Sigmoid colon (tissue), 6 donors: ENCODE measurements at regions not wholly inside any gene's neighbourhood (a gene's known extent, or its start where the extent isn't known, plus 50 kb on each side); places are given as distances from the start of the nearest gene placed in this dataset.

Experiments used
- DNase-seq: peaks from one replicate; pipeline ENCODE4 v3.0.0-alpha.2; 2019
- H3K27ac ChIP-seq, 4 donors: fragments of 200-600 bp; sonication (generic); one replicate each; pipeline ENCODE4 v1.5.1; 2016 to 2019; ENCODE audit warnings: mild to moderate bottlenecking in 1 of 4
- H3K27me3 ChIP-seq, 3 donors: fragments of 200-600 bp; sonication (generic); one replicate each; pipeline ENCODE4 v1.5.1; 2019; ENCODE audit warnings: mild to moderate bottlenecking in 1 of 3
- H3K36me3 ChIP-seq, 4 donors: fragments of 200-600 bp; sonication (generic); one replicate each; pipeline ENCODE4 v1.5.1; 2016 to 2019
- H3K4me1 ChIP-seq, 4 donors: fragments of 200-600 bp; sonication (generic); one replicate each; pipeline ENCODE4 v1.5.1; 2017 to 2019
- H3K4me3 ChIP-seq, 4 donors: fragments of 200-600 bp; sonication (generic); one replicate each; pipeline ENCODE4 v1.5.1; 2017 to 2019; ENCODE audit warnings: mild to moderate bottlenecking in 2 of 4, moderate library complexity in 1 of 4
- H3K9me3 ChIP-seq, 4 donors: fragments of 200-600 bp in 3 of 4; sonication (generic) in 3 of 4; one replicate each; pipeline versions ENCODE4 v1.5.1 to v1.6.1; 2013 to 2019
- CTCF ChIP-seq, 4 experiments: fragments of 450-650 bp in 3 of 4; fragments of 200-600 bp in 1 of 4; IDR thresholded peaks; one replicate each; pipeline ENCODE4 v1.5.1; 2016 to 2019; ENCODE audit warnings: antibody characterized with exemption in 4 of 4, mild to moderate bottlenecking in 3 of 4, moderate library complexity in 2 of 4
- EP300 ChIP-seq, 4 donors: sonication (generic); formaldehyde crosslinking; IDR thresholded peaks; one replicate each; pipeline ENCODE4 v1.6.1; 2017; ENCODE audit warnings: antibody characterized with exemption in 4 of 4
- POLR2A ChIP-seq, 2 donors: fragments of 450-650 bp; IDR thresholded peaks; one replicate each; pipeline ENCODE4 v1.6.1; 2016; ENCODE audit warnings: antibody characterized with exemption in 2 of 2, mild to moderate bottlenecking in 2 of 2, moderate library complexity in 2 of 2
- POLR2AphosphoS5 ChIP-seq, 4 donors: sonication (generic); formaldehyde crosslinking; IDR thresholded peaks; one replicate each; pipeline ENCODE4 v1.6.1; 2017; ENCODE audit warnings: antibody characterized with exemption in 4 of 4
- WGBS, 2 donors: extraction: QIAGEN DNeasy Blood & Tissue Kit; methylation state at CpG; one replicate each; pipeline ENCODE4 v1.1.7; 2013; 5-methylcytosine and 5-hydroxymethylcytosine counted together
- intact Hi-C: fragments of 100-400 bp; cut with DNase I; formaldehyde crosslinking; loops from one replicate; pipeline ENCODE4 v1.15.1; 2023
- donor health status: healthy with polysubstance abuse.
- donor health status: healthy.

DNA sequence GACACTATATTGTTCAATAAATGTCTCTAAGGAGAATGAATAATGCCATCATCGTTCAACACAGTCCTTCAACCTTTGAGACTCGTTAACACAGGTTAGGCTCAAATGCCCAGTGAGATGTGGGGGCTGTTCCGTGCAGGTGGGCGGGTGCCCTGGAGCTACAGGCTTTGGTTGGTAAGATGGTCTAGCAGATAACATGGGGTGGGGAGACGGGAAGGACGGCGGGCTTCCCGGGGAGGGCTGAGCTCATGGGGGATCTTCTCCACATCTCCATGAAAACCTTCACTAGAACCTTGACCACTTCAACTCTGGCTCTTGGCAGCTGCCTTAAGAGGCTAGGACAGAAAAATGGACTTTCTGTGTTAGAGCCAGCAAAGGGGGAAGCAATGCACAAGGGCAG lies 134.1 kb upstream of the TCERG1L start:
- TF ChIP-seq POLR2A (IDR thresholded peaks at IDR 0.05) (no peak), CTCF (IDR thresholded peaks at IDR 0.05) (no peak), EP300 (IDR thresholded peaks at IDR 0.05) (no peak), POLR2AphosphoS5 (IDR thresholded peaks at IDR 0.05) (no peak)
- intact Hi-C loops, result no loop called here
- no peak overlapping the region for H3K27ac ChIP-seq
- H3K4me3 ChIP-seq, result no peak overlapping the region
- 83 to 86% methylated on average over 8 of the region's 8 CpGs for WGBS, 2 donors
- DNase-seq, result no peak
- peaks cover 0 to 36% (median 11%) of the 10 kb centered on the region in 3 donors for H3K27me3 ChIP-seq
- no peaks in the 10 kb centered on the region for H3K4me1 ChIP-seq
- H3K9me3 ChIP-seq, result no peaks in the 10 kb centered on the region
- H3K36me3 ChIP-seq, result no peaks in the 10 kb centered on the region

- Histone ChIP-seq H3K9me3 (no peaks in the 10 kb centered on the region), H3K4me1 (no peaks in the 10 kb centered on the region), H3K4me3 (no peak overlapping the region), H3K36me3 (no peaks in the 10 kb centered on the region), H3K27me3 (peaks cover 0 to 30% (median 11%) of the 10 kb centered on the region in 3 donors), H3K27ac (no peak overlapping the region)
- DNase-seq, result no peak
- TF ChIP-seq EP300 (IDR thresholded peaks at IDR 0.05) (no peak), POLR2A (IDR thresholded peaks at IDR 0.05) (no peak), CTCF (IDR thresholded peaks at IDR 0.05) (no peak), POLR2AphosphoS5 (IDR thresholded peaks at IDR 0.05) (no peak)
- intact Hi-C loops, result no loop called here
- 86 to 89% methylated on average over 12 of the region's 12 CpGs for WGBS, 2 donors
Observed at GRCh38 chr10:131446171-131446570, 134.7 kb upstream of the TCERG1L start.

GRCh38 chr10:131448171-131448570 lies 136.7 kb upstream of the TCERG1L start:
- intact Hi-C loops, result no loop called here
- 89 to 90% methylated on average over 13 of the region's 13 CpGs for WGBS, 2 donors
- no peak for DNase-seq

DNA sequence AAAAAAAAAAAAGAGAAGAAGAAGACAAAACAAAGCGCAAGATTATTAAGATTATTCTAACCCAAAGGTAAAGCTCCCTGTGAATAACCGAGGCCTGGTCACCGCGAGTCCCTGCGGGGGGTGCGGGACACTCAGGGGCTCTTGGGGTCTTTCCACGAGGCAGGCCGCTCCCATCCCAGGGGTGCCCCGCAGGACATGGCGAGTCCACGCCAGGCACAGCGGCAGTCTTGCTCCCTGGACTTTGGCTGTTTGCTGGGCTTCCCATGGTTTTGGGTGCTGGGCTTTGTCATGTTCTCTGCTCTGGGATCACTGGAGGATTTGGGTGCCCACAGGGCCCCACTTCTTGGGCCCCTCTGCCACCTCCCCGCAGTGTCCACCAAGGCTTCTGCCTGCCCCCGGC lies 137.4 kb upstream of the TCERG1L start:
- H3K36me3 ChIP-seq, result no peaks in the 10 kb centered on the region
- DNase-seq, result no peak

More at GRCh38 chr10:131448171-131448570, 136.7 kb upstream of the TCERG1L start:
- TF ChIP-seq POLR2AphosphoS5 (IDR thresholded peaks at IDR 0.05) (no peak), POLR2A (IDR thresholded peaks at IDR 0.05) (no peak), CTCF (IDR thresholded peaks at IDR 0.05) (no peak), EP300 (IDR thresholded peaks at IDR 0.05) (no peak)
- no peaks in the 10 kb centered on the region for H3K9me3 ChIP-seq
- no peak overlapping the region for H3K4me3 ChIP-seq
- peaks cover 3 to 33% (median 11%) of the 10 kb centered on the region in 3 donors for H3K27me3 ChIP-seq
- no peaks in the 10 kb centered on the region for H3K36me3 ChIP-seq
- peaks cover 0 to under 1% (median 0%) of the 10 kb centered on the region in 4 donors for H3K4me1 ChIP-seq
- no peak overlapping the region for H3K27ac ChIP-seq

More for the DNA sequence above, 137.4 kb upstream of the TCERG1L start:
- intact Hi-C loops, result no loop called here
- WGBS, 2 donors, result 93 to 94% methylated on average over 14 of the region's 14 CpGs
- TF ChIP-seq POLR2AphosphoS5 (IDR thresholded peaks at IDR 0.05), result no peak
- no peak for TF ChIP-seq CTCF (IDR thresholded peaks at IDR 0.05)
- TF ChIP-seq POLR2A (IDR thresholded peaks at IDR 0.05), result no peak
- TF ChIP-seq EP300 (IDR thresholded peaks at IDR 0.05), result no peak
- Histone ChIP-seq H3K27me3 (peaks cover 3 to 34% (median 14%) of the 10 kb centered on the region in 3 donors), H3K9me3 (no peaks in the 10 kb centered on the region), H3K4me3 (no peak overlapping the region), H3K27ac (no peak overlapping the region), H3K4me1 (peaks cover 0 to 8% (median 4%) of the 10 kb centered on the region in 4 donors)
